Loucy (cell line): ENCODE measurements at regions not wholly inside any gene's neighbourhood (a gene's known extent, or its start where the extent isn't known, plus 50 kb on each side); places are given as distances from the start of the nearest gene placed in this dataset.

Experiments used
- CTCF ChIP-seq: fragments of 200-600 bp; sonication (generic); conservative IDR thresholded peaks from 2 replicates; pipeline ENCODE4 v1.5.1; 2014; ENCODE audit warnings: mild to moderate bottlenecking, antibody characterized with exemption, low read length
- EZH2phosphoT487 ChIP-seq: fragments of 200-600 bp; IDR thresholded peaks from 2 replicates; pipeline ENCODE4 v1.6.1; 2018; ENCODE audit warnings: antibody characterized with exemption, mild to moderate bottlenecking, moderate library complexity, borderline replicate concordance

DNA sequence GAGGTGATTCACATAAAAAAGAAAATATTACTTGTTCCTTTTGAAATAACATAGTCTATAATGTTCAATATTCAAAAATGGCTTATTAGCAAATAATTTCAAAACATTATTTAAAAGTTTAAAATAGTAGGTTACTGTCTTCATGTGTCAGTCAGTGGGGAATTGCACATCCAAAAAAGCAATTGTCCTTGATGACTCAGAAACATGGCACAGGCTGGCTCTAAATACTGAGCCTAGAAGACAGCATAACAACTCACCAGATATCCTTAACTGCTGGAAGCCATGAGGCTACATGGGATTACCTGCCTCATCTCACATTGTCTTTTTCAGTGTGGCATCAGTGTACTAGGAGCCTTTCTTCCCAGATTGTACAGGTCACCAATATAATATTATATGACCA is 439.5 kb upstream of the RGMB start:
- TF ChIP-seq CTCF (no peak), EZH2phosphoT487 (no peak)
